Duodenal mucosa (tissue), 2 donors: ENCODE measurements at regions not wholly inside any gene's neighbourhood (a gene's known extent, or its start where the extent isn't known, plus 50 kb on each side); places are given as distances from the start of the nearest gene placed in this dataset.

Source experiments
- H3K27ac ChIP-seq: one replicate; pipeline ENCODE4 v1.7.0; 2013; ENCODE audit warnings: low read depth, low read length
- H3K27me3 ChIP-seq, 2 donors: one replicate each; pipeline ENCODE4 v1.7.0; 2013; ENCODE audit warnings: low read length in 2 of 2, control low read depth in 1 of 2; ENCODE audit not compliant: insufficient read depth in 2 of 2, control insufficient read depth in 1 of 2
- H3K36me3 ChIP-seq, 2 donors: one replicate each; pipeline ENCODE4 v1.7.0; 2013; ENCODE audit warnings: low read length in 2 of 2, control low read depth in 1 of 2; ENCODE audit not compliant: insufficient read depth in 2 of 2, control insufficient read depth in 1 of 2
- H3K4me1 ChIP-seq, 2 donors: one replicate each; pipeline ENCODE4 v1.7.0; 2013; ENCODE audit warnings: low read length in 2 of 2, control low read depth in 1 of 2; ENCODE audit not compliant: insufficient read depth in 2 of 2, control insufficient read depth in 1 of 2
- H3K4me3 ChIP-seq, 2 donors: one replicate each; pipeline ENCODE4 v1.7.0; 2013; ENCODE audit warnings: low read length in 2 of 2, low read depth in 1 of 2
- H3K9ac ChIP-seq, 2 donors: one replicate each; pipeline ENCODE4 v1.7.0; 2013; ENCODE audit warnings: low read length in 2 of 2, low read depth in 1 of 2
- H3K9me3 ChIP-seq, 2 donors: one replicate each; pipeline ENCODE4 v1.7.0; 2013; ENCODE audit warnings: low read length in 2 of 2, control low read depth in 1 of 2; ENCODE audit not compliant: control insufficient read depth in 1 of 2

DNA sequence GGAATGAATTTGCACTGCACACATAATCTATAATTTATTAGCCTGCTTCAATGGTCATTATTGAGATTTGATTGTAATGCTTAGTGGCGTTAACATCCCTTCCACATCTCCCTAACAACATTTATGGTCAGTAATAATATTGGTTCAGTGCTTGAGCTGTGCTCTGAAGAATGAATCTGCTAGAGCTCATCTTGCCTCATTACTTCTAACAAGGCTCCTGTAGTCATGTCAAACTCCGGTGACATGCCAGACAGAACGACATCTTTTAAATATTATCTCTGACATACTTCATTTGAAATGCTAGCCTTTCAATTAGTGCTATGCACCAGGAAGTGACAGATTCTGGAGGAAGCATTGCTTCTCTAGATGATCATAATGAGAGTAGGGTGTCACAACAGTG is 240.3 kb upstream of the BTBD3 start:
- H3K4me3 ChIP-seq = no peak overlapping the region
- no peaks in the 10 kb centered on the region for H3K9me3 ChIP-seq
- no peak overlapping the region for H3K9ac ChIP-seq
- no peak overlapping the region for H3K27ac ChIP-seq
- H3K4me1 ChIP-seq = no peaks in the 10 kb centered on the region
- H3K27me3 ChIP-seq = no peaks in the 10 kb centered on the region
- no peaks in the 10 kb centered on the region for H3K36me3 ChIP-seq

GRCh38 chr20:11677836-11678235 is 239.9 kb upstream of the BTBD3 start:
- no peaks in the 10 kb centered on the region for H3K27me3 ChIP-seq
- no peaks in the 10 kb centered on the region for H3K9me3 ChIP-seq
- H3K9ac ChIP-seq = no peak overlapping the region
- H3K4me1 ChIP-seq = no peaks in the 10 kb centered on the region
- no peaks in the 10 kb centered on the region for H3K36me3 ChIP-seq
- H3K4me3 ChIP-seq = no peak overlapping the region
- H3K27ac ChIP-seq = no peak overlapping the region

GRCh38 chr20:11682285-11682684 is 235.4 kb upstream of the BTBD3 start:
- Histone ChIP-seq H3K27ac (no peak overlapping the region), H3K9ac (no peak overlapping the region), H3K4me1 (no peaks in the 10 kb centered on the region), H3K9me3 (no peaks in the 10 kb centered on the region), H3K36me3 (no peaks in the 10 kb centered on the region), H3K27me3 (peaks cover 2 to 7% of the 10 kb centered on the region in 2 donors), H3K4me3 (no peak overlapping the region)

GRCh38 chr20:11686195-11686594 is 231.5 kb upstream of the BTBD3 start:
- no peak overlapping the region for H3K27ac ChIP-seq
- H3K4me3 ChIP-seq = no peak overlapping the region
- H3K9ac ChIP-seq = no peak overlapping the region

GRCh38 chr20:11686820-11687543 is 230.7 kb upstream of the BTBD3 start:
- H3K4me3 ChIP-seq = peak overlapping the region; percentile 36 to 42
- no peak overlapping the region for H3K9ac ChIP-seq
- H3K9me3 ChIP-seq = no peaks in the 10 kb centered on the region
- no peaks in the 10 kb centered on the region for H3K36me3 ChIP-seq
- H3K27me3 ChIP-seq = peaks cover 5 to 7% of the 10 kb centered on the region in 2 donors
- no peak overlapping the region for H3K27ac ChIP-seq
- peaks cover 0 to 8% of the 10 kb centered on the region in 2 donors for H3K4me1 ChIP-seq

More at GRCh38 chr20:11686195-11686594, 231.5 kb upstream of the BTBD3 start:
- peaks cover 0 to 8% of the 10 kb centered on the region in 2 donors for H3K4me1 ChIP-seq
- peaks cover 5 to 7% of the 10 kb centered on the region in 2 donors for H3K27me3 ChIP-seq
- H3K9me3 ChIP-seq = no peaks in the 10 kb centered on the region
- H3K36me3 ChIP-seq = no peaks in the 10 kb centered on the region

- Histone ChIP-seq H3K9ac (no peak overlapping the region), H3K36me3 (no peaks in the 10 kb centered on the region), H3K27ac (no peak overlapping the region), H3K4me3 (peak overlapping the region; percentile 36 to 42), H3K9me3 (no peaks in the 10 kb centered on the region), H3K27me3 (peaks cover 5 to 7% of the 10 kb centered on the region in 2 donors), H3K4me1 (peaks cover 0 to 8% of the 10 kb centered on the region in 2 donors)
These were observed 230.0 kb upstream of the BTBD3 start for GRCh38 chr20:11687546-11688292.

GRCh38 chr20:11689262-11689661 is 228.4 kb upstream of the BTBD3 start:
- H3K9me3 ChIP-seq = no peaks in the 10 kb centered on the region
- H3K4me1 ChIP-seq = peaks cover 0 to 8% of the 10 kb centered on the region in 2 donors

DNA sequence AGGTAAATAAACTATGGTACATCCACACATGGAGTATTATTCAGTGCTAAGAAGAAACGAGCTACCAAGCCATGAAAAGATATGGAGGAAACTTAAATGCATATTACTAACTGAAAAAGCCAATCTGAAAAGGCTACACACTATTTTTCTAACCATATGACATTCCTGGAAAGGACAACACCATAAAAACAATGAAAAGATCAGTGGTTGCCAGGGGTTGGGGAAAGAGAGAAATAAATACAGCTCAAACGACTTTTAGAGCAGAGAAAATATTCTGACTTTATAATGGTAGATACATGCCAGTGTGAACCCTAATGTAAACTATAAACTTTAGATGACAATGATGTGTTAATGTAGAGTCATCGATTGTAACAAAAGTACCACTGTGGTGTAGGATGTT is 225.9 kb upstream of the BTBD3 start:
- Histone ChIP-seq H3K36me3 (no peaks in the 10 kb centered on the region), H3K4me1 (peaks cover 0 to 8% of the 10 kb centered on the region in 2 donors), H3K9me3 (no peaks in the 10 kb centered on the region), H3K9ac (no peak overlapping the region), H3K27me3 (peaks cover 2 to 5% of the 10 kb centered on the region in 2 donors), H3K4me3 (no peak overlapping the region), H3K27ac (no peak overlapping the region)

More at GRCh38 chr20:11689262-11689661, 228.4 kb upstream of the BTBD3 start:
- Histone ChIP-seq H3K27me3 (peaks cover 5 to 7% of the 10 kb centered on the region in 2 donors), H3K9ac (no peak overlapping the region), H3K27ac (no peak overlapping the region), H3K4me3 (no peak overlapping the region), H3K36me3 (no peaks in the 10 kb centered on the region)

GRCh38 chr20:11692567-11692966 is 225.1 kb upstream of the BTBD3 start:
- Histone ChIP-seq H3K4me1 (peaks cover 0 to 7% of the 10 kb centered on the region in 2 donors), H3K27me3 (peaks cover 0 to under 1% of the 10 kb centered on the region in 2 donors), H3K27ac (no peak overlapping the region), H3K9me3 (peaks cover 0 to 4% of the 10 kb centered on the region in 2 donors), H3K36me3 (no peaks in the 10 kb centered on the region), H3K9ac (no peak overlapping the region), H3K4me3 (no peak overlapping the region)

- Histone ChIP-seq H3K9me3 (peaks cover 0 to 6% of the 10 kb centered on the region in 2 donors), H3K4me3 (no peak overlapping the region), H3K27me3 (no peaks in the 10 kb centered on the region), H3K4me1 (no peaks in the 10 kb centered on the region), H3K36me3 (no peaks in the 10 kb centered on the region), H3K27ac (no peak overlapping the region), H3K9ac (no peak overlapping the region)
These were observed 223.2 kb upstream of the BTBD3 start for GRCh38 chr20:11694467-11694866.
